Spleen (tissue), 11 donors: ENCODE measurements at regions not wholly inside any gene's neighbourhood (a gene's known extent, or its start where the extent isn't known, plus 50 kb on each side); places are given as distances from the start of the nearest gene placed in this dataset.

Experiments
- DNase-seq: peaks from one replicate; pipeline ENCODE4 v3.0.0-alpha.2; 2020
- H3K27ac ChIP-seq, 8 donors: fragments of 200-600 bp; sonication (generic) in 7 of 8; 1 replicate in 4 of 8; 2 replicates in 4 of 8; pipeline versions ENCODE4 v1.5.0 to v1.8.0; 2016 to 2021; ENCODE audit warnings: inconsistent platforms in 4 of 8, mild to moderate bottlenecking in 4 of 8, moderate library complexity in 1 of 8
- H3K27me3 ChIP-seq, 7 donors: fragments of 200-600 bp; sonication (generic) in 6 of 7; replicated peaks in 1 of 7; 1 replicate in 4 of 7; 2 replicates in 3 of 7; pipeline versions ENCODE4 v1.5.0 to v1.8.0; 2016 to 2021; ENCODE audit warnings: inconsistent platforms in 3 of 7, mild to moderate bottlenecking in 1 of 7
- H3K36me3 ChIP-seq, 6 donors: fragments of 200-600 bp; sonication (generic) in 5 of 6; 1 replicate in 4 of 6; 2 replicates in 2 of 6; pipeline versions ENCODE4 v1.5.0 to v1.8.0; 2016 to 2021; ENCODE audit warnings: inconsistent platforms in 2 of 6
- H3K4me1 ChIP-seq, 6 donors: fragments of 200-600 bp; sonication (generic) in 5 of 6; 1 replicate in 3 of 6; 2 replicates in 3 of 6; pipeline versions ENCODE4 v1.5.0 to v1.8.0; 2016 to 2021; ENCODE audit warnings: inconsistent platforms in 3 of 6
- H3K4me3 ChIP-seq, 8 donors: fragments of 200-600 bp; sonication (generic) in 7 of 8; 1 replicate in 4 of 8; 2 replicates in 4 of 8; pipeline versions ENCODE4 v1.5.0 to v1.8.0; 2016 to 2021; ENCODE audit warnings: inconsistent platforms in 4 of 8, mild to moderate bottlenecking in 4 of 8, moderate library complexity in 2 of 8
- H3K9me3 ChIP-seq, 8 donors: fragments of 200-600 bp; sonication (generic) in 7 of 8; 1 replicate in 4 of 8; 2 replicates in 4 of 8; pipeline versions ENCODE4 v1.5.0 to v1.8.0; 2016 to 2021; ENCODE audit warnings: inconsistent platforms in 4 of 8
- POLR2A ChIP-seq, 3 donors: fragments of 450-650 bp; IDR thresholded peaks; one replicate each; pipeline ENCODE4 v1.5.1; 2017; ENCODE audit warnings: antibody characterized with exemption in 3 of 3, mild to moderate bottlenecking in 1 of 3
- POLR2AphosphoS5 ChIP-seq, 3 donors: sonication (generic); formaldehyde crosslinking; IDR thresholded peaks; one replicate each; pipeline ENCODE4 v1.5.1; 2017; ENCODE audit warnings: antibody characterized with exemption in 3 of 3
- WGBS, 5 donors: extraction: QIAGEN DNeasy Blood & Tissue Kit in 3 of 5; methylation state at CpG; one replicate each; pipeline versions ENCODE4 v1.1.5 to v1.1.7; 2013 to 2018; 5-methylcytosine and 5-hydroxymethylcytosine counted together
- intact Hi-C: fragments of 100-400 bp; cut with DNase I; formaldehyde crosslinking; loops from one replicate; pipeline ENCODE4 v1.15.0; 2023; ENCODE audit warnings: low total_unique reads
- TF ChIP-seq, protein P1 (sequence below), 11 experiments: fragments of 200-600 bp in 7 of 11; fragments of 450-650 bp in 4 of 11; sonication (generic) in 4 of 11; IDR thresholded peaks in 8 of 11; conservative IDR thresholded peaks in 3 of 11; 1 replicate in 7 of 11; 2 replicates in 4 of 11; pipeline versions ENCODE4 v1.4.0 to v1.8.0; 2016 to 2021; ENCODE audit warnings: antibody characterized with exemption in 11 of 11, inconsistent platforms in 4 of 11, mild to moderate bottlenecking in 1 of 11
- donor health status: healthy with polysubstance abuse.
- donor health status: DM: no; HTN: no; CAD: no; lungs with moderate emphysema.
- donor health status: DM: no; HTN: no; CAD: no.
- donor health status: Bipolar disorder and iron deficiency.
- donor health status: healthy.
- donor health status: DM: no; HTN: no; CAD: no.
- donor health status: DM: yes; HTN: yes; CAD: no.

DNA sequence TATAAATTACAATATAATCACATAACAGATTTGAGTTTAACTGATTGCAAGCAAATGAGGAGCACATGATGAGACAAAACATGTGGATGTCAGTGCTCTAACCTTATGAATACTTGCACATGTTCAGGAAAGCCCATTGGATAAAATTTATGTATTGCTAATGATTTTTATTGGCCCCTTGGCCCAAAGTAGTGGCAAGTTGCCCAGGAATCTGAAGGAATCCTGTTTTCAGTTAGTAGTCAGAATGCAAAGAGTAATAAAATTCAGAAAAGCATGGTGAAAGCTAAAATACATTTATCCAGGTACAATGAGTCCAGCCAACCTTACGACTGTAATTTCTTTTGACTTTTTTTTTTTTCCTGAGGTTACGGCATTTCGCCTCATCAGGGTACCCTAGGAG lies 1539.4 kb downstream of the EFNB2 start:
- intact Hi-C loops, result no loop called here

DNA sequence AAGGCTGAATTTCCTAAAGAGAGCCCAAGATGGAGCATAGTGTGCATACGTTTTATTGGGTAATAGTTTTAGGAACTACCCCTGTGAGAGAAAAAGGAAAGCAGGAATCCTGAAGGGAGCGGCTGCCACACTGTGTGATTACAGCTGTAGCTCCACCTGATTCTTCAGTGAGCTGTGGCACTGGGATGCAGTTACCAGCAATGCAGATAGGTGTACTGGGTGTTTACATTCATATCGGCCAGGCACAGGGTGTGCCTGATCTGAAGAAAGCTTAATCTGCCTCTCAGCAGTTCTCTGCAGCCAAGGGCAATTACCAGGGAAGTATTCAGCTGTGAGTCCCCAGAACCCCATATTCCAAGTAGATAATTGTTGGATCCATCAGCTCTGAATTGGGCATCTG lies 1541.8 kb downstream of the EFNB2 start:
- intact Hi-C loops, result no loop called here
- TF ChIP-seq, protein P1, sequence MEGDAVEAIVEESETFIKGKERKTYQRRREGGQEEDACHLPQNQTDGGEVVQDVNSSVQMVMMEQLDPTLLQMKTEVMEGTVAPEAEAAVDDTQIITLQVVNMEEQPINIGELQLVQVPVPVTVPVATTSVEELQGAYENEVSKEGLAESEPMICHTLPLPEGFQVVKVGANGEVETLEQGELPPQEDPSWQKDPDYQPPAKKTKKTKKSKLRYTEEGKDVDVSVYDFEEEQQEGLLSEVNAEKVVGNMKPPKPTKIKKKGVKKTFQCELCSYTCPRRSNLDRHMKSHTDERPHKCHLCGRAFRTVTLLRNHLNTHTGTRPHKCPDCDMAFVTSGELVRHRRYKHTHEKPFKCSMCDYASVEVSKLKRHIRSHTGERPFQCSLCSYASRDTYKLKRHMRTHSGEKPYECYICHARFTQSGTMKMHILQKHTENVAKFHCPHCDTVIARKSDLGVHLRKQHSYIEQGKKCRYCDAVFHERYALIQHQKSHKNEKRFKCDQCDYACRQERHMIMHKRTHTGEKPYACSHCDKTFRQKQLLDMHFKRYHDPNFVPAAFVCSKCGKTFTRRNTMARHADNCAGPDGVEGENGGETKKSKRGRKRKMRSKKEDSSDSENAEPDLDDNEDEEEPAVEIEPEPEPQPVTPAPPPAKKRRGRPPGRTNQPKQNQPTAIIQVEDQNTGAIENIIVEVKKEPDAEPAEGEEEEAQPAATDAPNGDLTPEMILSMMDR (IDR thresholded peaks at IDR 0.05 in 8 of 11, conservative IDR thresholded peaks at IDR 0.05 in 3 of 11), result no peak
- TF ChIP-seq POLR2AphosphoS5 (IDR thresholded peaks at IDR 0.05) (no peak), POLR2A (IDR thresholded peaks at IDR 0.05) (no peak)
- Histone ChIP-seq H3K4me1 (no peaks in the 10 kb centered on the region), H3K4me3 (no peak overlapping the region), H3K27ac (no peak overlapping the region), H3K36me3 (no peaks in the 10 kb centered on the region), H3K9me3 (peaks cover 0 to 5% (median 0%) of the 10 kb centered on the region in 8 donors), H3K27me3 (no peaks in the 10 kb centered on the region)
- 75 to 87% (median 79%) methylated on average over 3 of the region's 3 CpGs for WGBS, 5 donors
- DNase-seq, result no peak

More for the DNA sequence above, 1539.4 kb downstream of the EFNB2 start:
- Histone ChIP-seq H3K4me3 (no peak overlapping the region), H3K27me3 (no peaks in the 10 kb centered on the region), H3K36me3 (no peaks in the 10 kb centered on the region), H3K9me3 (peaks cover 0 to 5% (median 0%) of the 10 kb centered on the region in 8 donors), H3K4me1 (no peaks in the 10 kb centered on the region), H3K27ac (no peak overlapping the region)
- no peak for DNase-seq
- 87 to 94% (median 92%) methylated on average over 3 of the region's 3 CpGs for WGBS, 5 donors
- no peak for TF ChIP-seq POLR2A (IDR thresholded peaks at IDR 0.05)
- no peak for TF ChIP-seq POLR2AphosphoS5 (IDR thresholded peaks at IDR 0.05)
- TF ChIP-seq, protein P1 (IDR thresholded peaks at IDR 0.05 in 8 of 11, conservative IDR thresholded peaks at IDR 0.05 in 3 of 11), result no peak

DNA sequence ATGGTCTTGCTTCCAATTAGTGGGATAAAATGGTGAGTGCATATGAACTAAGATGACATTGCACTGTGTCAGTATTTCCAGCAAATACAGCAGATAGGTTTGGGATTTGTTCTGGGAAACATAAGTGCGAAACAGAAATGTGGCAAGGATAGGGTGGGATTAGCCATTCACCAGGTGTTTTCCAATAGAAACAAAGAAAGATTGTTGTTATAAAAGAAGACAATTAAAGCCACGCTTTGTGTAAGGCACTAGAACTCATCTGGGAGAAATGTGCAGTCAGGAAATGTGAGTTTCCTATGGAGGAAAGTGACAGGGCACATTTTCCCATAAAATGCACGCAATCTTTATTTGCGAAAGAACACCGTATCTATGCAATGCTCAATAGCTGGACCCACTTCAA lies 1547.8 kb downstream of the EFNB2 start:
- 61 to 80% (median 62%) methylated on average over 5 of the region's 5 CpGs for WGBS, 5 donors
- Histone ChIP-seq H3K36me3 (no peaks in the 10 kb centered on the region), H3K9me3 (no peaks in the 10 kb centered on the region), H3K27me3 (no peaks in the 10 kb centered on the region), H3K4me3 (no peak overlapping the region), H3K4me1 (peaks cover 0 to 16% (median 8%) of the 10 kb centered on the region in 6 donors), H3K27ac (no peak overlapping the region)
- intact Hi-C loops, result no loop called here
- TF ChIP-seq POLR2AphosphoS5 (IDR thresholded peaks at IDR 0.05) (no peak), POLR2A (IDR thresholded peaks at IDR 0.05) (no peak)
- TF ChIP-seq, protein P1 (IDR thresholded peaks at IDR 0.05 in 8 of 11, conservative IDR thresholded peaks at IDR 0.05 in 3 of 11), result no peak
- DNase-seq, result no peak

DNA sequence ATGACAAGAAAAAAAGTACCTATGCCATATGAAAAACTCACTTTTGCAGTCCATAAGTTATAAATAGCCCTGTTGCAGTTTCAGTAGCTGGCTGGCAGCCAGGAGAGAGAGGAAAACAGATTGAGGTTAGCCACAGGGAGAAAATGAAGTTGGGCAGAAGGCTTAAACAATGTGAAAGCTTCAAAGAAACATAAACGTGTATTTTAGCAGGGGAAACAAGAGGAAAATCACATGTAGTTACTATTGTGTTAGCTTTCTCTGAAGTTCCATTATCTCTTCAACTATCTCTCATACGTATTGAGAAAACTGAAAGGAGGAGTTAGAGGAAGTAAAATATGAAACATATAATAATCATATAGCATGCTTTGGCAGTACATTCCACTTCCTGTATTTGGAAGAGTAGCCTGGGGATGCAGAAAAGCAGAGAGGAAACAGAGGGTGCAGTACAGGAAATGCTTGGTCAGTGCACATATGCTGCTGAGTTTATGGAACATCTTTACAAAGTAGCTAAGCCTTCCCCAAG lies 1551.1 kb downstream of the EFNB2 start:
- Histone ChIP-seq H3K9me3 (no peaks in the 10 kb centered on the region), H3K4me3 (peak overlapping the region in 1 of 8 donors; percentile 6), H3K27ac (peak overlapping the region in 4 of 8 donors; percentile 31 to 68 (median 39)), H3K4me1 (peaks cover 0 to 16% (median 8%) of the 10 kb centered on the region in 6 donors), H3K36me3 (no peaks in the 10 kb centered on the region), H3K27me3 (no peaks in the 10 kb centered on the region)
- no peak for DNase-seq
- no peak for TF ChIP-seq POLR2AphosphoS5 (IDR thresholded peaks at IDR 0.05)
- no peak for TF ChIP-seq POLR2A (IDR thresholded peaks at IDR 0.05)
- TF ChIP-seq, protein P1 (IDR thresholded peaks at IDR 0.05 in 8 of 11, conservative IDR thresholded peaks at IDR 0.05 in 3 of 11), result no peak
- 2 to 3% (median 3%) methylated on average over 2 of the region's 2 CpGs for WGBS, 5 donors
- intact Hi-C loops, result no loop called here
